WTC11 (cell line): ENCODE measurements at regions not wholly inside any gene's neighbourhood (a gene's known extent, or its start where the extent isn't known, plus 50 kb on each side); places are given as distances from the start of the nearest gene placed in this dataset.

ENCODE experiments used
- ATF6 ChIP-seq: sonication (generic); formaldehyde crosslinking; IDR thresholded peaks from 2 replicates; pipeline ENCODE4 v1.8.1; 2023; ENCODE audit warnings: mild to moderate bottlenecking, missing genetic modification reagents
- CREB1 ChIP-seq: sonication (generic); formaldehyde crosslinking; IDR thresholded peaks from 2 replicates; pipeline ENCODE4 v1.8.0; 2023; ENCODE audit warnings: mild to moderate bottlenecking, missing genetic modification reagents
- CTCF ChIP-seq: fragments of 200-600 bp; IDR thresholded peaks from 2 replicates; pipeline ENCODE4 v1.8.0; 2022; ENCODE audit warnings: antibody characterized with exemption
- HMGXB4 ChIP-seq: sonication (generic); formaldehyde crosslinking; IDR thresholded peaks from 2 replicates; pipeline ENCODE4 v1.8.1; 2023; ENCODE audit warnings: mild to moderate bottlenecking, moderate library complexity, missing genetic modification reagents
- JUN ChIP-seq: sonication (generic); formaldehyde crosslinking; IDR thresholded peaks from 2 replicates; pipeline ENCODE4 v1.8.0; 2023; ENCODE audit warnings: mild to moderate bottlenecking, missing genetic modification reagents
- MYBL2 ChIP-seq: sonication (generic); formaldehyde crosslinking; IDR thresholded peaks from 2 replicates; pipeline ENCODE4 v1.8.1; 2023; ENCODE audit warnings: mild to moderate bottlenecking, moderate library complexity, missing genetic modification reagents
- NR3C1 ChIP-seq: sonication (generic); formaldehyde crosslinking; conservative IDR thresholded peaks from 2 replicates; pipeline ENCODE4 v1.8.1; 2023; ENCODE audit warnings: low read depth, mild to moderate bottlenecking, missing genetic modification reagents
- PRDM15 ChIP-seq: sonication (generic); formaldehyde crosslinking; IDR thresholded peaks from 2 replicates; pipeline ENCODE4 v1.8.0; 2022; ENCODE audit warnings: missing genetic modification reagents
- STAT6 ChIP-seq: sonication (generic); formaldehyde crosslinking; conservative IDR thresholded peaks from 2 replicates; pipeline ENCODE4 v1.8.1; 2023; ENCODE audit warnings: mild to moderate bottlenecking, low read depth, missing genetic modification reagents, moderate library complexity
- TP53 ChIP-seq: sonication (generic); formaldehyde crosslinking; IDR thresholded peaks from 2 replicates; pipeline ENCODE4 v1.8.1; 2023; ENCODE audit warnings: mild to moderate bottlenecking, missing genetic modification reagents
- USF1 ChIP-seq: sonication (generic); formaldehyde crosslinking; IDR thresholded peaks from 2 replicates; pipeline ENCODE4 v1.8.0; 2022; ENCODE audit warnings: mild to moderate bottlenecking, missing genetic modification reagents
- ZNF232 ChIP-seq: sonication (generic); formaldehyde crosslinking; IDR thresholded peaks from 2 replicates; pipeline ENCODE4 v1.8.0; 2022; ENCODE audit warnings: mild to moderate bottlenecking, missing genetic modification reagents

GRCh38 chr5:84680908-84681307 is 296.2 kb upstream of the EDIL3 start:
- TF ChIP-seq PRDM15 = no peak
- TF ChIP-seq TP53 (CRISPR knock-in tag) = no peak
- TF ChIP-seq CTCF = no peak
- no peak for TF ChIP-seq USF1
- no peak for TF ChIP-seq MYBL2 (CRISPR knock-in tag)
- TF ChIP-seq HMGXB4 = no peak
- TF ChIP-seq ATF6 (CRISPR knock-in tag) = no peak
- no peak for TF ChIP-seq NR3C1 (CRISPR knock-in tag)
- no peak for TF ChIP-seq ZNF232 (CRISPR knock-in tag)
- TF ChIP-seq CREB1 = no peak
- TF ChIP-seq STAT6 (CRISPR knock-in tag) = no peak
- no peak for TF ChIP-seq JUN (CRISPR knock-in tag)
